Vagina (tissue), 2 donors: ENCODE measurements at regions not wholly inside any gene's neighbourhood (a gene's known extent, or its start where the extent isn't known, plus 50 kb on each side); places are given as distances from the start of the nearest gene placed in this dataset.

ENCODE experiments used
- CTCF ChIP-seq, 3 experiments: fragments of 450-650 bp in 2 of 3; fragments of 200-600 bp in 1 of 3; sonication (generic) in 1 of 3; IDR thresholded peaks; one replicate each; pipeline ENCODE4 v1.5.1; 2017 to 2019; ENCODE audit warnings: antibody characterized with exemption in 3 of 3, mild to moderate bottlenecking in 2 of 3, moderate library complexity in 2 of 3
- POLR2A ChIP-seq, 2 donors: fragments of 450-650 bp; IDR thresholded peaks; one replicate each; pipeline ENCODE4 v1.6.1; 2017; ENCODE audit warnings: antibody characterized with exemption in 2 of 2, mild to moderate bottlenecking in 2 of 2, moderate library complexity in 2 of 2

- TF ChIP-seq CTCF (IDR thresholded peaks at IDR 0.05) = no peak
- no peak for TF ChIP-seq POLR2A (IDR thresholded peaks at IDR 0.05)
Measured at GRCh38 chr3:188058569-188059184, 95.3 kb upstream of the LPP start.
